Muscle layer of duodenum (tissue), 2 donors: ENCODE measurements at regions not wholly inside any gene's neighbourhood (a gene's known extent, or its start where the extent isn't known, plus 50 kb on each side); places are given as distances from the start of the nearest gene placed in this dataset.

Source experiments
- H3K27ac ChIP-seq: one replicate; pipeline ENCODE4 v1.7.0; 2013; ENCODE audit warnings: mild to moderate bottlenecking, low read length
- H3K27me3 ChIP-seq: one replicate; pipeline ENCODE4 v1.7.0; 2013; ENCODE audit warnings: low read depth, mild to moderate bottlenecking, control low read depth, low read length
- H3K36me3 ChIP-seq, 2 donors: one replicate each; pipeline ENCODE4 v1.7.0; 2013; ENCODE audit warnings: low read length in 2 of 2, control low read depth in 1 of 2, mild to moderate bottlenecking in 1 of 2; ENCODE audit not compliant: insufficient read depth in 2 of 2, control insufficient read depth in 1 of 2
- H3K4me1 ChIP-seq, 2 donors: one replicate each; pipeline ENCODE4 v1.7.0; 2013; ENCODE audit warnings: low read length in 2 of 2, mild to moderate bottlenecking in 2 of 2, control low read depth in 1 of 2, moderate library complexity in 1 of 2; ENCODE audit not compliant: insufficient read depth in 2 of 2, control insufficient read depth in 1 of 2
- H3K4me3 ChIP-seq, 2 donors: one replicate each; pipeline ENCODE4 v1.7.0; 2013; ENCODE audit warnings: low read length in 2 of 2, low read depth in 1 of 2, mild to moderate bottlenecking in 1 of 2
- H3K9me3 ChIP-seq, 2 donors: one replicate each; pipeline ENCODE4 v1.7.0; 2013; ENCODE audit warnings: low read length in 2 of 2, control low read depth in 1 of 2, mild to moderate bottlenecking in 1 of 2; ENCODE audit not compliant: control insufficient read depth in 1 of 2
- donor health status: healthy.

DNA sequence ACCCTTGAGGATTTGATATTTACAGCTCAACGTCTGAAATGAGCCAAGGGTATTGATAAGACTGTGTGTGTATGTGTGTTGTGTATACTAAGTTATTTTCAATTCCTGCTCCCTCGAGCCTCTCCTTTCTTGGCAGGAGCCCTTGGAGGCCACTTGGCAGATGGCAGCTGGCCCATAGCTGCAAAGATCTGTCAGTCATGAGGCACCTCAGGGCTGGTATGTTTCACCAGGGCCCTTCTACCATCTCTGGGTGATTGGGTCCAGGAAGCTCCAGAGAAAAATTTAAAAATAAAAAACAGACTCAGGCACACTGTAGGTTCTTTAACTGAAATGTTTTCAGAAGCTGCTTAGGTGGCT, 355.7 kb downstream of the HAPSTR1 start:
- Histone ChIP-seq H3K4me1 (peaks cover 0 to 3% of the 10 kb centered on the region in 2 donors), H3K36me3 (no peaks in the 10 kb centered on the region), H3K4me3 (no peak overlapping the region), H3K27ac (no peak overlapping the region), H3K27me3 (no peaks in the 10 kb centered on the region), H3K9me3 (peaks cover 0 to 8% of the 10 kb centered on the region in 2 donors)

DNA sequence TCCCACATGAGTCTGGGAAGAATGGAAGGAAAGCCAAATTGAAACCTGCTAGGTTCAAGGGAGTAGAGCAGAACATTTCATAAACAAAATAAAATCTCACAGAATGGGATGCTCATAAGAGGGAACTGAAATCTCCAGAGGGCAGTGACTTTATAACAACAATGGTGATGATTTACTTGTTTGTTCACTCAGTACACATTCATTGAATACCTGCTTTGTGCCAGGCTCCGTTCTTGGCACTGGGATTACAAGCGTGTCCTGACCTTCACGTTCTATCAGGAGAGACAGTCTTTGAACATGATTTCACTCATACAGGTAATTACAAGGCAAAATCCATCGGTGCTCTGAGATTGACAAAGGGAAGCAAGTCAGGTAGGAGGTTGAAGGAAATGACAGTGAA, 356.3 kb downstream of the HAPSTR1 start:
- Histone ChIP-seq H3K36me3 (no peaks in the 10 kb centered on the region), H3K27ac (no peak overlapping the region), H3K9me3 (peaks cover 0 to 8% of the 10 kb centered on the region in 2 donors), H3K27me3 (no peaks in the 10 kb centered on the region), H3K4me1 (peaks cover 0 to 3% of the 10 kb centered on the region in 2 donors), H3K4me3 (no peak overlapping the region)

DNA sequence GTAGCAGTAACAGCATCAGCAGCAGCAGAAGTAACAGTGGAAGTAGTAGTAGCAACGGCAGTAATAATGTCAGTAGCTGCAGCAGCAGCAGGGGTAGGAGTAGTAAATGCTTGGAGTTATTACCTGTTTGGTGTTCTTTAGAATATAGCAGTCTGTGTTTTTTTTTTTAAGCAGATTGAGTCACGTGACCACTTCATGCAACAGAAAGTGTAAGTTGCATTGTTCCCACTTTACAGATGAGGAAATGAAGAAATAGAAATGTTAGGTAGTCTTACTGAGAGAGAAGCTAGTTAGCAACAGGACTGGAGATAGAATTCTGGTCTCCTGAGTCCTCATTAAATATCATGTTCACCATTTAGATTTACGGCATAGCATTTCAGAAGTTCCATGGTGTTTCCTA, 358.2 kb downstream of the HAPSTR1 start:
- H3K4me3 ChIP-seq = no peak overlapping the region
- peaks cover 0 to 3% of the 10 kb centered on the region in 2 donors for H3K4me1 ChIP-seq
- no peaks in the 10 kb centered on the region for H3K36me3 ChIP-seq
- peaks cover 1 to 8% of the 10 kb centered on the region in 2 donors for H3K9me3 ChIP-seq
- H3K27ac ChIP-seq = no peak overlapping the region
- no peaks in the 10 kb centered on the region for H3K27me3 ChIP-seq

- Histone ChIP-seq H3K9me3 (peaks cover 0 to 6% of the 10 kb centered on the region in 2 donors), H3K36me3 (no peaks in the 10 kb centered on the region), H3K4me1 (no peaks in the 10 kb centered on the region), H3K27ac (no peak overlapping the region), H3K4me3 (no peak overlapping the region), H3K27me3 (no peaks in the 10 kb centered on the region)
These were observed 365.8 kb downstream of the HAPSTR1 start for GRCh38 chr16:9457215-9457614.

- no peaks in the 10 kb centered on the region for H3K27me3 ChIP-seq
- H3K27ac ChIP-seq = no peak overlapping the region
- H3K4me3 ChIP-seq = no peak overlapping the region
- H3K36me3 ChIP-seq = no peaks in the 10 kb centered on the region
- peaks cover 0 to 6% of the 10 kb centered on the region in 2 donors for H3K9me3 ChIP-seq
- H3K4me1 ChIP-seq = no peaks in the 10 kb centered on the region
These were observed 367.4 kb downstream of the HAPSTR1 start for GRCh38 chr16:9458816-9459215.

GRCh38 chr16:9462984-9463383, 371.5 kb downstream of the HAPSTR1 start:
- Histone ChIP-seq H3K4me1 (no peaks in the 10 kb centered on the region), H3K4me3 (no peak overlapping the region), H3K36me3 (no peaks in the 10 kb centered on the region), H3K27ac (no peak overlapping the region), H3K9me3 (no peaks in the 10 kb centered on the region), H3K27me3 (no peaks in the 10 kb centered on the region)

GRCh38 chr16:9463461-9463860, 372.0 kb downstream of the HAPSTR1 start:
- Histone ChIP-seq H3K27me3 (no peaks in the 10 kb centered on the region), H3K36me3 (no peaks in the 10 kb centered on the region), H3K4me3 (no peak overlapping the region), H3K4me1 (no peaks in the 10 kb centered on the region), H3K9me3 (no peaks in the 10 kb centered on the region), H3K27ac (no peak overlapping the region)

DNA sequence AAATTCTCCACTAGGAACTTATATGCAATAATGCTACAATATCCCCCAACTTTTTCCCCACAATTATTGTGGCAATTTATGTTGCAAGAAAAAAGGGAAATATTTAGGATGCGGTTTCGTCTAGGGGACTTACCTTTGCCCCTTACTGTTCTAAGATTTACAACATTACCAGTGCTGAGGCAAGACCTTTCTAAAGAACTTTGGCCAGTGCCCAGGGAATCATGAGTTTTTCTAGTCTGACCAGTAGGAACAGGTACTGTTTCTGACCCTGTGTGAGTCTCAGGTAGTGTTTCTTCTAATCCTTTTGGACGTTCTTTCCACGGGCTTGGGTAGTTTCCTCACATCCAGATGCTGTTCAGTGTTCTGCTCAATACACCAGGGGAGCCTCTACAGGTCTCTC, 373.7 kb downstream of the HAPSTR1 start:
- Histone ChIP-seq H3K4me1 (no peaks in the 10 kb centered on the region), H3K36me3 (no peaks in the 10 kb centered on the region), H3K9me3 (no peaks in the 10 kb centered on the region), H3K4me3 (no peak overlapping the region), H3K27me3 (no peaks in the 10 kb centered on the region), H3K27ac (no peak overlapping the region)

DNA sequence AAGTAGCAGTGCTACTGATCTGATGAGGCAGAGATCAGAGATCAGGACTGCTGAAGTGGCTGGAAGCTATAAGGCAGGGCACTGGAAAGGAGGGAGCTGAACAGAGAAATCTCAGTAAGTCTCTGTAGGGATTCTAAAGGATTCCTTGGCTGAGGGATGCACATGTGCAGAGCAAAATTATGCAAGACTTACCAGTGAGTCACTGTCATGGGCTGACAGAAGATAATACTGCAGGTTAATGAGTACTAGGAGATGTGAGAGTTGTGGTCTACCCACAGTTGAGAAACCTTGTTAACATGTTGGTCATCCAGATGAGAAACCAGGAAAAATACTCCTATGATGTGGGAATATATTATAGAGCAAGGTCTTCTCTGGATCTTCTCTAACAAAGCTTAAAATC, 378.1 kb downstream of the HAPSTR1 start:
- no peaks in the 10 kb centered on the region for H3K27me3 ChIP-seq
- no peaks in the 10 kb centered on the region for H3K36me3 ChIP-seq
- no peak overlapping the region for H3K4me3 ChIP-seq
- H3K4me1 ChIP-seq = no peaks in the 10 kb centered on the region
- no peak overlapping the region for H3K27ac ChIP-seq
- H3K9me3 ChIP-seq = no peaks in the 10 kb centered on the region

GRCh38 chr16:9476744-9477143, 385.3 kb downstream of the HAPSTR1 start:
- Histone ChIP-seq H3K4me1 (no peaks in the 10 kb centered on the region), H3K27ac (no peak overlapping the region), H3K4me3 (no peak overlapping the region), H3K27me3 (no peaks in the 10 kb centered on the region), H3K9me3 (no peaks in the 10 kb centered on the region), H3K36me3 (no peaks in the 10 kb centered on the region)

DNA sequence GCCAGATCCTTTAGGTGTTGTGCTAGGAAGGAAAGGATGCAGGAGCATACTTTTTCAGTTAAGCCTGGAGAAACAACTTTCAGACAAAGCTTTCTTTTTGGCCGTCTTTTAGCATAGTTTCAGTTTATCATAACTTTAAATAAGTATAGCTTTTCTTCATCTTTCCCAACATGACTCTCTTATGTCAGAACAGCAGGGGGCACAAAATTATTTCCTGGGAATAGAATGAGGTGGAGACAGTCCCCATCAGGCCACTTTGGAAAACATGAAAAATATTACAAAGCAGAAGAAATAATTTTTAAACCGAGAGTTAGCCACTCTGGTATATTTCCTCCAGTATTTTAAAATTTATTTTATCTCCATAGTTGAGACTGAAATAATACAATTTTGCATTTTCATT, 387.6 kb downstream of the HAPSTR1 start:
- Histone ChIP-seq H3K36me3 (no peaks in the 10 kb centered on the region), H3K4me1 (no peaks in the 10 kb centered on the region), H3K4me3 (no peak overlapping the region), H3K27me3 (no peaks in the 10 kb centered on the region), H3K27ac (no peak overlapping the region), H3K9me3 (no peaks in the 10 kb centered on the region)

- H3K36me3 ChIP-seq = no peaks in the 10 kb centered on the region
- H3K4me3 ChIP-seq = no peak overlapping the region
- H3K4me1 ChIP-seq = no peaks in the 10 kb centered on the region
These were observed 389.1 kb downstream of the HAPSTR1 start for GRCh38 chr16:9480503-9480902.

More at GRCh38 chr16:9480503-9480902, 389.1 kb downstream of the HAPSTR1 start:
- H3K9me3 ChIP-seq = no peaks in the 10 kb centered on the region
- no peaks in the 10 kb centered on the region for H3K27me3 ChIP-seq
- no peak overlapping the region for H3K27ac ChIP-seq
